HEK293 (cell line): ENCODE measurements at regions not wholly inside any gene's neighbourhood (a gene's known extent, or its start where the extent isn't known, plus 50 kb on each side); places are given as distances from the start of the nearest gene placed in this dataset.

Experiments used
- CTCF ChIA-PET: fragments of 350-600 bp; formaldehyde crosslinking; extraction: SDS; loops from one replicate; lab custom pipeline; 2021; ENCODE audit warnings: antibody characterized with exemption; lab: Yijun Ruan, JAX
- POLR2A ChIA-PET: fragments of 300-600 bp; formaldehyde crosslinking; extraction: SDS; loops from one replicate; lab custom pipeline; 2020; ENCODE audit warnings: antibody characterized with exemption, inconsistent platforms; lab: Yijun Ruan, JAX
- H3K27ac ChIP-seq: fragments of 200-500 bp; sonication (Bioruptor generic); 2 replicates; pipeline ENCODE4 v1.5.1; 2014; ENCODE audit warnings: low read depth, low read length, control low read depth, inconsistent platforms; ENCODE audit errors: extremely low read depth
- H3K36me3 ChIP-seq, 2 experiments: fragments of 200-500 bp in 1 of 2; sonication (Bioruptor generic) in 1 of 2; 1 replicate in 1 of 2; 2 replicates in 1 of 2; pipeline ENCODE4 v1.5.1; 2014 to 2017; ENCODE audit warnings: inconsistent platforms in 2 of 2, low read length in 2 of 2; ENCODE audit not compliant: control insufficient read depth in 2 of 2, insufficient read depth in 1 of 2
- H3K4me1 ChIP-seq: fragments of 200-500 bp; sonication (Bioruptor generic); 2 replicates; pipeline ENCODE4 v1.5.1; 2014; ENCODE audit warnings: mild to moderate bottlenecking, low read length, inconsistent platforms; ENCODE audit not compliant: control insufficient read depth, insufficient read depth
- H3K4me3 ChIP-seq: 2 replicates; pipeline ENCODE4 v1.5.1; 2011; ENCODE audit warnings: low read depth, mild to moderate bottlenecking, control low read depth, low read length, moderate library complexity
- H3K9me3 ChIP-seq: fragments of 200-500 bp; sonication (Bioruptor generic); 2 replicates; pipeline ENCODE4 v1.5.1; 2014; ENCODE audit warnings: low read depth, low read length, inconsistent platforms; ENCODE audit not compliant: control insufficient read depth, insufficient read depth
- KLF10 ChIP-seq: fragments of 450-650 bp; IDR thresholded peaks from 2 replicates; pipeline ENCODE4 v1.5.1; 2018; ENCODE audit warnings: missing biosample characterization, mild to moderate bottlenecking, missing genetic modification characterization
- SCRT2 ChIP-seq: fragments of 450-650 bp; formaldehyde crosslinking; IDR thresholded peaks from 2 replicates; pipeline ENCODE4 v1.5.1; 2016; ENCODE audit warnings: missing biosample characterization, missing genetic modification characterization
- ZNF140 ChIP-seq: fragments of 450-650 bp; formaldehyde crosslinking; IDR thresholded peaks from 2 replicates; pipeline ENCODE4 v1.5.1; 2016; ENCODE audit warnings: missing biosample characterization, missing genetic modification characterization
- ZNF175 ChIP-seq: fragments of 450-650 bp; formaldehyde crosslinking; IDR thresholded peaks from 2 replicates; pipeline ENCODE4 v1.5.1; 2016; ENCODE audit warnings: missing biosample characterization, missing genetic modification characterization
- ZNF223 ChIP-seq: fragments of 450-650 bp; formaldehyde crosslinking; IDR thresholded peaks from 2 replicates; pipeline ENCODE4 v1.5.1; 2016; ENCODE audit warnings: missing biosample characterization, missing genetic modification characterization
- ZNF248 ChIP-seq: fragments of 450-650 bp; formaldehyde crosslinking; IDR thresholded peaks from 2 replicates; pipeline ENCODE4 v1.5.1; 2017; ENCODE audit warnings: missing biosample characterization, missing genetic modification characterization
- ZNF341 ChIP-seq: fragments of 450-650 bp; formaldehyde crosslinking; IDR thresholded peaks from 2 replicates; pipeline ENCODE4; 2016; ENCODE audit warnings: low read depth, missing biosample characterization, missing genetic modification characterization
- ZNF404 ChIP-seq: fragments of 450-650 bp; formaldehyde crosslinking; IDR thresholded peaks from 2 replicates; pipeline ENCODE4 v1.5.1; 2017; ENCODE audit warnings: missing biosample characterization, missing genetic modification characterization
- ZNF558 ChIP-seq: fragments of 450-650 bp; formaldehyde crosslinking; IDR thresholded peaks from 2 replicates; pipeline ENCODE4 v1.5.1; 2016; ENCODE audit warnings: missing biosample characterization, missing genetic modification characterization
- ZNF600 ChIP-seq: fragments of 450-650 bp; formaldehyde crosslinking; IDR thresholded peaks from 2 replicates; pipeline ENCODE4 v1.5.1; 2016; ENCODE audit warnings: missing biosample characterization, missing genetic modification characterization
- ZNF624 ChIP-seq: fragments of 450-650 bp; formaldehyde crosslinking; IDR thresholded peaks from 2 replicates; pipeline ENCODE4 v1.5.1; 2017; ENCODE audit warnings: missing biosample characterization, missing genetic modification characterization
- ZNF626 ChIP-seq: fragments of 450-650 bp; sonication (Bioruptor Pico); formaldehyde crosslinking; IDR thresholded peaks from 2 replicates; pipeline ENCODE4 v1.5.1; 2018; ENCODE audit warnings: missing biosample characterization, missing genetic modification characterization, inconsistent platforms
- ZNF843 ChIP-seq: fragments of 450-650 bp; formaldehyde crosslinking; IDR thresholded peaks from 2 replicates; pipeline ENCODE4 v1.5.1; 2016; ENCODE audit warnings: missing biosample characterization, missing genetic modification characterization
- TF ChIP-seq, protein P1 (sequence below): fragments of 450-650 bp; formaldehyde crosslinking; IDR thresholded peaks from 2 replicates; pipeline ENCODE4 v1.5.1; 2016; ENCODE audit warnings: missing biosample characterization, missing genetic modification characterization
- TF ChIP-seq, protein P2 (sequence below): fragments of 450-650 bp; formaldehyde crosslinking; IDR thresholded peaks from 2 replicates; pipeline ENCODE4 v1.5.1; 2017; ENCODE audit warnings: missing biosample characterization, mild to moderate bottlenecking, missing genetic modification characterization, moderate library complexity
- TF ChIP-seq, protein P3 (sequence below): fragments of 450-650 bp; formaldehyde crosslinking; IDR thresholded peaks from 2 replicates; pipeline ENCODE4 v1.5.1; 2017; ENCODE audit warnings: missing biosample characterization, missing genetic modification characterization
- TF ChIP-seq, protein P4 (sequence below): fragments of 450-650 bp; formaldehyde crosslinking; IDR thresholded peaks from 2 replicates; pipeline ENCODE4 v1.5.1; 2016; ENCODE audit warnings: missing biosample characterization, missing genetic modification characterization
- TF ChIP-seq, protein P5 (sequence below): fragments of 450-650 bp; formaldehyde crosslinking; IDR thresholded peaks from 2 replicates; pipeline ENCODE4 v1.5.1; 2016; ENCODE audit warnings: missing biosample characterization, missing genetic modification characterization, borderline replicate concordance

DNA sequence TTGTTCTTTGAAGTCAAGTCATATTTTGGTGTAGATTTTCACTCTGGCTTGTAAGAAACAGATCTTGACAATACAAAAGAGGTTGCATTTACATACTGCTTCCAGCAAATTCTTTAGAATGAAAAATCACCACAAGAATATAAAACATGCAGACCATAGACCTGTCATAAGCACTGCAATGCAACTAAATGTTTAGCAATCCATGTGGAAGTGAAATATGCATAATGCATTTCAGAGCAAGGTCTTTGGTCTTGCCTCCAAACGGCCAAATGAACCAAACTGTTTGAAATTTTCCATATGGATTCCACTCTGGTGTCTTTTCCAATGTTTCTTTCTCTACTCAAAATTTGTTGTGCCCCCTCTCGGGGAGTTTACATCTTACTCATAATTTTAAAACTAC is 271.0 kb upstream of the CDH20 start:
- TF ChIP-seq ZNF140 (tag by site-specific recombination) (no peak), ZNF600 (tag by site-specific recombination) (no peak), ZNF175 (no peak), ZNF558 (tag by site-specific recombination) (no peak), ZNF341 (tag by site-specific recombination) (no peak), KLF10 (tag by site-specific recombination) (no peak), ZNF843 (tag by site-specific recombination) (no peak), ZNF223 (tag by site-specific recombination) (no peak), ZNF624 (tag by site-specific recombination) (no peak), ZNF626 (tag by site-specific recombination) (no peak), SCRT2 (tag by site-specific recombination) (no peak), ZNF248 (no peak)
- TF ChIP-seq, protein P1, sequence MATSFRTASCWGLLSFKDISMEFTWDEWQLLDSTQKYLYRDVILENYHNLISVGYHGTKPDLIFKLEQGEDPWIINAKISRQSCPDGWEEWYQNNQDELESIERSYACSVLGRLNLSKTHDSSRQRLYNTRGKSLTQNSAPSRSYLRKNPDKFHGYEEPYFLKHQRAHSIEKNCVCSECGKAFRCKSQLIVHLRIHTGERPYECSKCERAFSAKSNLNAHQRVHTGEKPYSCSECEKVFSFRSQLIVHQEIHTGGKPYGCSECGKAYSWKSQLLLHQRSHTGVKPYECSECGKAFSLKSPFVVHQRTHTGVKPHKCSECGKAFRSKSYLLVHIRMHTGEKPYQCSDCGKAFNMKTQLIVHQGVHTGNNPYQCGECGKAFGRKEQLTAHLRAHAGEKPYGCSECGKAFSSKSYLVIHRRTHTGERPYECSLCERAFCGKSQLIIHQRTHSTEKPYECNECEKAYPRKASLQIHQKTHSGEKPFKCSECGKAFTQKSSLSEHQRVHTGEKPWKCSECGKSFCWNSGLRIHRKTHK (tag by site-specific recombination), result no peak
- TF ChIP-seq, protein P2, sequence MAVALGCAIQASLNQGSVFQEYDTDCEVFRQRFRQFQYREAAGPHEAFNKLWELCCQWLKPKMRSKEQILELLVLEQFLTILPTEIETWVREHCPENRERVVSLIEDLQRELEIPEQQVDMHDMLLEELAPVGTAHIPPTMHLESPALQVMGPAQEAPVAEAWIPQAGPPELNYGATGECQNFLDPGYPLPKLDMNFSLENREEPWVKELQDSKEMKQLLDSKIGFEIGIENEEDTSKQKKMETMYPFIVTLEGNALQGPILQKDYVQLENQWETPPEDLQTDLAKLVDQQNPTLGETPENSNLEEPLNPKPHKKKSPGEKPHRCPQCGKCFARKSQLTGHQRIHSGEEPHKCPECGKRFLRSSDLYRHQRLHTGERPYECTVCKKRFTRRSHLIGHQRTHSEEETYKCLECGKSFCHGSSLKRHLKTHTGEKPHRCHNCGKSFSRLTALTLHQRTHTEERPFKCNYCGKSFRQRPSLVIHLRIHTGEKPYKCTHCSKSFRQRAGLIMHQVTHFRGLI (tag by site-specific recombination), result no peak
- TF ChIP-seq, protein P3, sequence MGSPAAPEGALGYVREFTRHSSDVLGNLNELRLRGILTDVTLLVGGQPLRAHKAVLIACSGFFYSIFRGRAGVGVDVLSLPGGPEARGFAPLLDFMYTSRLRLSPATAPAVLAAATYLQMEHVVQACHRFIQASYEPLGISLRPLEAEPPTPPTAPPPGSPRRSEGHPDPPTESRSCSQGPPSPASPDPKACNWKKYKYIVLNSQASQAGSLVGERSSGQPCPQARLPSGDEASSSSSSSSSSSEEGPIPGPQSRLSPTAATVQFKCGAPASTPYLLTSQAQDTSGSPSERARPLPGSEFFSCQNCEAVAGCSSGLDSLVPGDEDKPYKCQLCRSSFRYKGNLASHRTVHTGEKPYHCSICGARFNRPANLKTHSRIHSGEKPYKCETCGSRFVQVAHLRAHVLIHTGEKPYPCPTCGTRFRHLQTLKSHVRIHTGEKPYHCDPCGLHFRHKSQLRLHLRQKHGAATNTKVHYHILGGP (tag by site-specific recombination), result no peak
- TF ChIP-seq, protein P4, sequence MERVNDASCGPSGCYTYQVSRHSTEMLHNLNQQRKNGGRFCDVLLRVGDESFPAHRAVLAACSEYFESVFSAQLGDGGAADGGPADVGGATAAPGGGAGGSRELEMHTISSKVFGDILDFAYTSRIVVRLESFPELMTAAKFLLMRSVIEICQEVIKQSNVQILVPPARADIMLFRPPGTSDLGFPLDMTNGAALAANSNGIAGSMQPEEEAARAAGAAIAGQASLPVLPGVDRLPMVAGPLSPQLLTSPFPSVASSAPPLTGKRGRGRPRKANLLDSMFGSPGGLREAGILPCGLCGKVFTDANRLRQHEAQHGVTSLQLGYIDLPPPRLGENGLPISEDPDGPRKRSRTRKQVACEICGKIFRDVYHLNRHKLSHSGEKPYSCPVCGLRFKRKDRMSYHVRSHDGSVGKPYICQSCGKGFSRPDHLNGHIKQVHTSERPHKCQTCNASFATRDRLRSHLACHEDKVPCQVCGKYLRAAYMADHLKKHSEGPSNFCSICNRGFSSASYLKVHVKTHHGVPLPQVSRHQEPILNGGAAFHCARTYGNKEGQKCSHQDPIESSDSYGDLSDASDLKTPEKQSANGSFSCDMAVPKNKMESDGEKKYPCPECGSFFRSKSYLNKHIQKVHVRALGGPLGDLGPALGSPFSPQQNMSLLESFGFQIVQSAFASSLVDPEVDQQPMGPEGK, result no peak
- Histone ChIP-seq H3K27ac (no peak overlapping the region), H3K4me3 (no peak overlapping the region), H3K9me3 (no peaks in the 10 kb centered on the region), H3K4me1 (no peaks in the 10 kb centered on the region), H3K36me3 (no peaks in the 10 kb centered on the region)
- POLR2A ChIA-PET, result no interaction called here
- CTCF ChIA-PET, result no interaction called here

DNA sequence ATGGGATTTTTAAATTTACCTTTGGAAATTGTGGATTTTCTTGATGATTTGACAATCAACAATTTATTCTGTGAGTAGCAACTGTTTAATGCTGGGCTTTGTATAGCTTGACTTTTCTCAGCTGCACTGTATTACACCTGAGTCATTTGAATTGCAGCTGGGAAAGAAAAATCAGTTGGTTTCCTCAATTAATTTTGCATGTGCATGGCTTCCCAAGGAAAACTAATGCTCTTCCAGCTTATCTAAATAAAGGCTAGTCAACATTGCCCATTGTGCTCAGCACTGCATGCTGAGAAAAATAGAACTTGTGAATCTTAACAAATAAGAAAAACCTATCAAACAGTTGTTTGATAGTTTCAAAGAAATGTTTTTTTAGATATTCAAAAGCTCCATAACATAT is 268.3 kb upstream of the CDH20 start:
- POLR2A ChIA-PET, result no interaction called here
- Histone ChIP-seq H3K4me1 (no peaks in the 10 kb centered on the region), H3K9me3 (no peaks in the 10 kb centered on the region), H3K4me3 (no peak overlapping the region), H3K27ac (no peak overlapping the region), H3K36me3 (no peaks in the 10 kb centered on the region)
- TF ChIP-seq, protein P5, sequence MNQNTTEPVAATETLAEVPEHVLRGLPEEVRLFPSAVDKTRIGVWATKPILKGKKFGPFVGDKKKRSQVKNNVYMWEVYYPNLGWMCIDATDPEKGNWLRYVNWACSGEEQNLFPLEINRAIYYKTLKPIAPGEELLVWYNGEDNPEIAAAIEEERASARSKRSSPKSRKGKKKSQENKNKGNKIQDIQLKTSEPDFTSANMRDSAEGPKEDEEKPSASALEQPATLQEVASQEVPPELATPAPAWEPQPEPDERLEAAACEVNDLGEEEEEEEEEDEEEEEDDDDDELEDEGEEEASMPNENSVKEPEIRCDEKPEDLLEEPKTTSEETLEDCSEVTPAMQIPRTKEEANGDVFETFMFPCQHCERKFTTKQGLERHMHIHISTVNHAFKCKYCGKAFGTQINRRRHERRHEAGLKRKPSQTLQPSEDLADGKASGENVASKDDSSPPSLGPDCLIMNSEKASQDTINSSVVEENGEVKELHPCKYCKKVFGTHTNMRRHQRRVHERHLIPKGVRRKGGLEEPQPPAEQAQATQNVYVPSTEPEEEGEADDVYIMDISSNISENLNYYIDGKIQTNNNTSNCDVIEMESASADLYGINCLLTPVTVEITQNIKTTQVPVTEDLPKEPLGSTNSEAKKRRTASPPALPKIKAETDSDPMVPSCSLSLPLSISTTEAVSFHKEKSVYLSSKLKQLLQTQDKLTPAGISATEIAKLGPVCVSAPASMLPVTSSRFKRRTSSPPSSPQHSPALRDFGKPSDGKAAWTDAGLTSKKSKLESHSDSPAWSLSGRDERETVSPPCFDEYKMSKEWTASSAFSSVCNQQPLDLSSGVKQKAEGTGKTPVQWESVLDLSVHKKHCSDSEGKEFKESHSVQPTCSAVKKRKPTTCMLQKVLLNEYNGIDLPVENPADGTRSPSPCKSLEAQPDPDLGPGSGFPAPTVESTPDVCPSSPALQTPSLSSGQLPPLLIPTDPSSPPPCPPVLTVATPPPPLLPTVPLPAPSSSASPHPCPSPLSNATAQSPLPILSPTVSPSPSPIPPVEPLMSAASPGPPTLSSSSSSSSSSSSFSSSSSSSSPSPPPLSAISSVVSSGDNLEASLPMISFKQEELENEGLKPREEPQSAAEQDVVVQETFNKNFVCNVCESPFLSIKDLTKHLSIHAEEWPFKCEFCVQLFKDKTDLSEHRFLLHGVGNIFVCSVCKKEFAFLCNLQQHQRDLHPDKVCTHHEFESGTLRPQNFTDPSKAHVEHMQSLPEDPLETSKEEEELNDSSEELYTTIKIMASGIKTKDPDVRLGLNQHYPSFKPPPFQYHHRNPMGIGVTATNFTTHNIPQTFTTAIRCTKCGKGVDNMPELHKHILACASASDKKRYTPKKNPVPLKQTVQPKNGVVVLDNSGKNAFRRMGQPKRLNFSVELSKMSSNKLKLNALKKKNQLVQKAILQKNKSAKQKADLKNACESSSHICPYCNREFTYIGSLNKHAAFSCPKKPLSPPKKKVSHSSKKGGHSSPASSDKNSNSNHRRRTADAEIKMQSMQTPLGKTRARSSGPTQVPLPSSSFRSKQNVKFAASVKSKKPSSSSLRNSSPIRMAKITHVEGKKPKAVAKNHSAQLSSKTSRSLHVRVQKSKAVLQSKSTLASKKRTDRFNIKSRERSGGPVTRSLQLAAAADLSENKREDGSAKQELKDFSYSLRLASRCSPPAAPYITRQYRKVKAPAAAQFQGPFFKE (tag by site-specific recombination), result no peak
- TF ChIP-seq ZNF404 (tag by site-specific recombination), result no peak
- CTCF ChIA-PET, result no interaction called here
